H1 (cell line): ENCODE measurements at regions not wholly inside any gene's neighbourhood (a gene's known extent, or its start where the extent isn't known, plus 50 kb on each side); places are given as distances from the start of the nearest gene placed in this dataset.

Experiments used
- CTCF ChIA-PET: fragments of 300-600 bp; sonication (Branson Sonifier 250); formaldehyde crosslinking; loops from one replicate; lab custom pipeline; 2021; ENCODE audit not compliant: partially characterized antibody; lab: Charles Lee
- POLR2A ChIA-PET: fragments of 300-600 bp; sonication (Branson Sonifier 250); formaldehyde crosslinking; loops from one replicate; lab custom pipeline; 2021; ENCODE audit warnings: inconsistent platforms; ENCODE audit not compliant: partially characterized antibody; lab: Charles Lee
- DNase-seq, 2 experiments: peaks; one replicate each; pipeline versions ENCODE4 v3.0.0 to v3.0.0-alpha.2; 2010 to 2022; ENCODE audit warnings: low spot score in 2 of 2, low read depth in 1 of 2, mixed read lengths in 1 of 2
- FAIRE-seq: peaks from 2 replicates; lab custom pipeline; 2011; peaks lifted over from hg19 to GRCh38; lab: Jason Lieb, UNC
- H2AFZ ChIP-seq: 2 replicates; pipeline ENCODE4 v1.8.1; 2012; ENCODE audit warnings: low read length, inconsistent platforms
- H2AK5ac ChIP-seq: 2 replicates; pipeline ENCODE4 v1.6.1; 2013; ENCODE audit warnings: low read depth, low read length
- H2BK120ac ChIP-seq: replicated peaks from 2 replicates; pipeline ENCODE3; 2013; ENCODE audit warnings: low read depth, low read length, inconsistent platforms
- H2BK12ac ChIP-seq: 2 replicates; pipeline ENCODE4 v1.6.1; 2013; ENCODE audit warnings: low read depth, low read length
- H2BK15ac ChIP-seq: 2 replicates; pipeline ENCODE4 v1.6.1; 2013; ENCODE audit warnings: low read length
- H2BK20ac ChIP-seq: 2 replicates; pipeline ENCODE4 v1.6.1; 2013; ENCODE audit warnings: low read length
- H2BK5ac ChIP-seq: 2 replicates; pipeline ENCODE4 v1.6.1; 2013; ENCODE audit warnings: low read depth, low read length
- H3K14ac ChIP-seq: 2 replicates; pipeline ENCODE4 v1.6.1; 2013; ENCODE audit warnings: inconsistent platforms; ENCODE audit not compliant: insufficient read length
- H3K18ac ChIP-seq: 2 replicates; pipeline ENCODE4 v1.6.1; 2013; ENCODE audit warnings: low read length; ENCODE audit errors: extremely low read depth
- H3K23ac ChIP-seq: 2 replicates; pipeline ENCODE4 v1.6.1; 2013; ENCODE audit warnings: inconsistent platforms; ENCODE audit not compliant: insufficient read length
- H3K23me2 ChIP-seq: 2 replicates; pipeline ENCODE4 v1.6.1; 2013; ENCODE audit warnings: low read depth, low read length
- H3K27ac ChIP-seq: 2 replicates; pipeline ENCODE4 v1.6.1; 2011; ENCODE audit warnings: low read depth, low read length, inconsistent platforms
- H3K27me3 ChIP-seq, 4 experiments: replicated peaks in 1 of 4; 1 replicate in 1 of 4; 2 replicates in 3 of 4; pipeline versions ENCODE4 v1.6.1 to v1.8.1; 2011 to 2013; ENCODE audit warnings: low read length in 3 of 4, mild to moderate bottlenecking in 3 of 4, inconsistent platforms in 2 of 4, mixed read lengths in 2 of 4, moderate library complexity in 1 of 4; ENCODE audit not compliant: control insufficient read depth in 3 of 4, insufficient read depth in 3 of 4; ENCODE audit errors: extremely low read depth in 1 of 4
- H3K36me3 ChIP-seq, 4 experiments: 2 replicates each; pipeline versions ENCODE4 v1.6.1 to v1.8.1; 2011 to 2013; ENCODE audit warnings: mild to moderate bottlenecking in 4 of 4, low read length in 3 of 4, moderate library complexity in 2 of 4, control low read depth in 1 of 4, inconsistent platforms in 1 of 4; ENCODE audit not compliant: insufficient read depth in 4 of 4, control insufficient read depth in 2 of 4
- H3K4ac ChIP-seq: replicated peaks from 2 replicates; pipeline ENCODE3; 2013; ENCODE audit warnings: low read length, low read depth, mixed read lengths, inconsistent platforms; ENCODE audit not compliant: insufficient read length
- H3K4me1 ChIP-seq, 4 experiments: replicated peaks in 1 of 4; 1 replicate in 1 of 4; 2 replicates in 3 of 4; pipeline versions ENCODE4 v1.6.1 to v1.8.1; 2011 to 2013; ENCODE audit warnings: low read length in 3 of 4, inconsistent platforms in 2 of 4, mixed read lengths in 1 of 4; ENCODE audit not compliant: insufficient read depth in 4 of 4, control insufficient read depth in 3 of 4
- H3K4me2 ChIP-seq, 2 experiments: 2 replicates each; pipeline versions ENCODE4 v1.6.1 to v1.8.1; 2011 to 2013; ENCODE audit warnings: low read depth in 2 of 2, low read length in 2 of 2, control low read depth in 1 of 2, inconsistent platforms in 1 of 2, mild to moderate bottlenecking in 1 of 2; ENCODE audit not compliant: insufficient read depth in 1 of 2
- H3K4me3 ChIP-seq, 4 experiments: fragments of 200-600, 300-600 bp in 1 of 4; sonication (generic), shearing (Covaris generic), sonication (Bioruptor Twin) in 1 of 4; 2 replicates each; pipeline versions ENCODE4 v1.5.1 to v1.8.1; 2011 to 2016; ENCODE audit warnings: low read length in 4 of 4, low read depth in 3 of 4, control low read depth in 2 of 4, inconsistent platforms in 2 of 4, mild to moderate bottlenecking in 2 of 4, mixed read lengths in 1 of 4, moderate library complexity in 1 of 4; ENCODE audit not compliant: insufficient read depth in 2 of 4; ENCODE audit errors: extremely low read depth in 1 of 4
- H3K56ac ChIP-seq: replicated peaks from 2 replicates; pipeline ENCODE3; 2013; ENCODE audit warnings: low read depth, mild to moderate bottlenecking, mixed read lengths, low read length, inconsistent platforms; ENCODE audit not compliant: insufficient read length
- H3K79me1 ChIP-seq: 2 replicates; pipeline ENCODE4 v1.6.1; 2013; ENCODE audit warnings: low read depth, low read length, control low read depth
- H3K79me2 ChIP-seq, 2 experiments: 2 replicates each; pipeline versions ENCODE4 v1.6.1 to v1.8.1; 2012 to 2013; ENCODE audit warnings: low read length in 2 of 2, mild to moderate bottlenecking in 2 of 2, inconsistent platforms in 1 of 2; ENCODE audit not compliant: insufficient read depth in 2 of 2, control insufficient read depth in 1 of 2
- H3K9ac ChIP-seq, 4 experiments: replicated peaks in 1 of 4; 1 replicate in 1 of 4; 2 replicates in 3 of 4; pipeline versions ENCODE4 v1.6.1 to v1.8.1; 2011 to 2013; ENCODE audit warnings: low read depth in 3 of 4, low read length in 3 of 4, control low read depth in 2 of 4, mild to moderate bottlenecking in 2 of 4, moderate library complexity in 2 of 4, inconsistent platforms in 1 of 4; ENCODE audit errors: extremely low read depth in 1 of 4
- H3K9me3 ChIP-seq, 2 experiments: 2 replicates each; pipeline versions ENCODE4 v1.6.1 to v1.8.1; 2012 to 2013; ENCODE audit warnings: mild to moderate bottlenecking in 2 of 2, moderate library complexity in 2 of 2, control low read depth in 1 of 2, inconsistent platforms in 1 of 2, low read depth in 1 of 2, low read length in 1 of 2, mixed read lengths in 1 of 2; ENCODE audit not compliant: insufficient read depth in 2 of 2
- H4K20me1 ChIP-seq, 2 experiments: replicated peaks in 1 of 2; 2 replicates each; pipeline versions ENCODE3 to v1.8.1; 2011 to 2013; ENCODE audit warnings: inconsistent platforms in 2 of 2, low read length in 2 of 2, mild to moderate bottlenecking in 1 of 2; ENCODE audit not compliant: insufficient read depth in 2 of 2, control insufficient read depth in 1 of 2
- H4K5ac ChIP-seq: 2 replicates; pipeline ENCODE4 v1.6.1; 2013; ENCODE audit warnings: low read length, low read depth, mixed read lengths, inconsistent platforms; ENCODE audit not compliant: insufficient read length
- H4K8ac ChIP-seq: 2 replicates; pipeline ENCODE4 v1.8.0; 2013; ENCODE audit warnings: mild to moderate bottlenecking, moderate library complexity, low read length, inconsistent platforms; ENCODE audit not compliant: insufficient read depth; ENCODE audit errors: extremely low read depth
- H4K91ac ChIP-seq: replicated peaks from 2 replicates; pipeline ENCODE3; 2013; ENCODE audit warnings: low read length, mixed read lengths, inconsistent platforms; ENCODE audit not compliant: insufficient read length
- ATF2 ChIP-seq: IDR thresholded peaks from 2 replicates; pipeline ENCODE4 v1.6.1; 2012; ENCODE audit warnings: low read length, inconsistent platforms
- BACH1 ChIP-seq: IDR thresholded peaks from 2 replicates; pipeline ENCODE4 v1.6.1; 2012; ENCODE audit warnings: low read length, improper control_type of control experiment
- CBX8 ChIP-seq: fragments of 300-800, 300-1000 bp; sonication (generic); IDR thresholded peaks from 2 replicates; pipeline ENCODE4 v1.7.1; 2016; ENCODE audit warnings: low read depth, low read length, borderline replicate concordance
- EP300 ChIP-seq, 2 experiments: IDR thresholded peaks; 1 replicate in 1 of 2; 2 replicates in 1 of 2; pipeline ENCODE4 v1.6.1; 2011 to 2012; ENCODE audit warnings: low read depth in 2 of 2, low read length in 2 of 2, mild to moderate bottlenecking in 2 of 2, borderline replicate concordance in 1 of 2, inconsistent platforms in 1 of 2, moderate library complexity in 1 of 2
- JUN ChIP-seq: IDR thresholded peaks from 2 replicates; pipeline ENCODE4 v1.6.1; 2011; ENCODE audit warnings: low read depth, mild to moderate bottlenecking, improper control_type of control experiment, low read length
- KDM4A ChIP-seq: IDR thresholded peaks from one replicate; pipeline ENCODE4 v1.7.1; 2012; ENCODE audit warnings: low read depth, mild to moderate bottlenecking, moderate library complexity, low read length, inconsistent platforms; ENCODE audit not compliant: severe bottlenecking
- POLR2A ChIP-seq, 2 experiments: IDR thresholded peaks; 1 replicate in 1 of 2; 2 replicates in 1 of 2; pipeline ENCODE4 v1.6.1; 2011; ENCODE audit warnings: low read depth in 2 of 2, low read length in 2 of 2, mild to moderate bottlenecking in 2 of 2; ENCODE audit errors: control extremely low read depth in 1 of 2
- POU5F1 ChIP-seq: IDR thresholded peaks from 2 replicates; pipeline ENCODE4 v1.6.1; 2011; ENCODE audit warnings: low read depth, mild to moderate bottlenecking, low read length, moderate library complexity
- RXRA ChIP-seq: IDR thresholded peaks from 2 replicates; pipeline ENCODE4 v1.6.1; 2011; ENCODE audit warnings: low read depth, mild to moderate bottlenecking, low read length, moderate library complexity; ENCODE audit not compliant: insufficient read depth
- SP4 ChIP-seq: IDR thresholded peaks from 2 replicates; pipeline ENCODE4 v1.6.1; 2012; ENCODE audit warnings: low read length, inconsistent platforms
- TAF1 ChIP-seq: IDR thresholded peaks from 2 replicates; pipeline ENCODE4 v1.6.1; 2011; ENCODE audit warnings: mild to moderate bottlenecking, low read depth, low read length
- ZNF274 ChIP-seq: IDR thresholded peaks from 2 replicates; pipeline ENCODE4 v1.7.0; 2012; ENCODE audit warnings: low read length, borderline replicate concordance; ENCODE audit errors: extremely low read depth
- WGBS, 2 experiments: shearing (Covaris generic) in 1 of 2; methylation state at CpG; one replicate each; pipeline versions ENCODE4 v1.1.6 to v1.1.7; 2013 to 2015; ENCODE audit warnings: low lambda C conversion rate in 2 of 2, mixed read lengths in 2 of 2, inconsistent platforms in 1 of 2, low coverage in 1 of 2, missing lambda C conversion rate in 1 of 2; ENCODE audit not compliant: insufficient replicate concordance in 2 of 2, insufficient coverage in 1 of 2, insufficient read length in 1 of 2; ENCODE audit errors: extremely low coverage in 1 of 2, missing lambda C conversion rate in 1 of 2; 5-methylcytosine and 5-hydroxymethylcytosine counted together
- TF ChIP-seq, protein P1 (sequence below): IDR thresholded peaks from 2 replicates; pipeline ENCODE4 v1.6.1; 2012; ENCODE audit warnings: inconsistent platforms

DNA sequence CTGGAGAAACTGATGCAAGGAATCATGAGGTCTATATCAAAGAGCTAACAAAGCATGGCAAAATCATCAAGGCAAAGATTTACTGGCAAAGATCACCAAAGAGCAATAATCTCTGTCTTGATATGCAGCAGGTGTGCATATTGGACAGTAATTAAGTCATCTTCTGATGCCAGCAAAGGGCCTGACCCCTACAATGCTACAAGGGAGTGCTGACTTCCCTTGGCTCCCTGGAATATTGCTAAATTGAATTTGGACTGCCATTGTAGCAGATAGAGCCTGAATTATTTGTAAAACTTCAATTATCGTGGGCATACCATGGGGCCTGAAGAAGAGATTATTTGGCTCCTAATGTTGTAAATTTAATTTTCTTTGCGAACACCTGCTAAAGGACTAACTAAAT is 307.9 kb upstream of the SYT1 start:
- H3K4me2 ChIP-seq, result no peak overlapping the region
- H2AK5ac ChIP-seq, result no peak overlapping the region
- H2BK5ac ChIP-seq, result no peak overlapping the region
- H2BK15ac ChIP-seq, result no peak overlapping the region
- H3K9ac ChIP-seq, result no peak overlapping the region
- CTCF ChIA-PET, result interaction anchor here (0.6 to 0.8 kb wide), 3 partner anchors 81 to 278 kb away, joined by 3 to 4 read pairs (median 3); no protein-coding TSS in a partner anchor
- H3K36me3 ChIP-seq, result no peaks in the 10 kb centered on the region
- no peak overlapping the region for H4K8ac ChIP-seq
- H3K23ac ChIP-seq, result no peak overlapping the region
- H3K27me3 ChIP-seq, result no peaks in the 10 kb centered on the region
- H3K9me3 ChIP-seq, result no peaks in the 10 kb centered on the region
- H3K79me2 ChIP-seq, result no peaks in the 10 kb centered on the region
- no peaks in the 10 kb centered on the region for H3K23me2 ChIP-seq
- H2BK120ac ChIP-seq, result no peak overlapping the region
- H3K18ac ChIP-seq, result no peak overlapping the region
- H3K4me1 ChIP-seq, result no peaks in the 10 kb centered on the region; a peak in 1 of 7 replicates
- no peak overlapping the region for H2BK20ac ChIP-seq
- no peak overlapping the region for H3K27ac ChIP-seq
- WGBS, 2 experiments, result 90% methylated on average over 2 of the region's 2 CpGs; no CpG with 5 or more reads in 1 of the 2 experiments
- no peak overlapping the region for H3K56ac ChIP-seq
- DNase-seq (no peak), FAIRE-seq (no peak)
- H3K14ac ChIP-seq, result no peak overlapping the region
- H3K4me3 ChIP-seq, result no peak overlapping the region
- no peak overlapping the region for H4K5ac ChIP-seq
- H2BK12ac ChIP-seq, result no peak overlapping the region
- H4K20me1 ChIP-seq, result no peaks in the 10 kb centered on the region
- POLR2A ChIA-PET, result no interaction called here
- no peak overlapping the region for H2AFZ ChIP-seq
- H3K79me1 ChIP-seq, result no peaks in the 10 kb centered on the region
- no peak overlapping the region for H4K91ac ChIP-seq
- no peak overlapping the region for H3K4ac ChIP-seq
- no peak for TF ChIP-seq POU5F1
- TF ChIP-seq ATF2, result no peak
- TF ChIP-seq TAF1, result no peak
- TF ChIP-seq, protein P1, sequence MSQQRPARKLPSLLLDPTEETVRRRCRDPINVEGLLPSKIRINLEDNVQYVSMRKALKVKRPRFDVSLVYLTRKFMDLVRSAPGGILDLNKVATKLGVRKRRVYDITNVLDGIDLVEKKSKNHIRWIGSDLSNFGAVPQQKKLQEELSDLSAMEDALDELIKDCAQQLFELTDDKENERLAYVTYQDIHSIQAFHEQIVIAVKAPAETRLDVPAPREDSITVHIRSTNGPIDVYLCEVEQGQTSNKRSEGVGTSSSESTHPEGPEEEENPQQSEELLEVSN, result no peak
- TF ChIP-seq POLR2A (IDR thresholded peaks at IDR 0.05; ENCODE audit: control extremely low read depth in 1 of 2, low read depth in 2 of 2, low read length in 2 of 2), result no peak
- TF ChIP-seq CBX8, result no peak
- TF ChIP-seq ZNF274, result no peak
- TF ChIP-seq SP4, result no peak
- no peak for TF ChIP-seq BACH1
- no peak for TF ChIP-seq KDM4A
- TF ChIP-seq EP300 (IDR thresholded peaks at IDR 0.05; ENCODE audit: borderline replicate concordance in 1 of 2, low read depth in 2 of 2, low read length in 2 of 2), result no peak
- no peak for TF ChIP-seq RXRA
- no peak for TF ChIP-seq JUN
